ENCODE measurements at regions not wholly inside any gene's neighbourhood (a gene's known extent, or its start where the extent isn't known, plus 50 kb on each side); places are given as distances from the start of the nearest gene placed in this dataset.

DNA sequence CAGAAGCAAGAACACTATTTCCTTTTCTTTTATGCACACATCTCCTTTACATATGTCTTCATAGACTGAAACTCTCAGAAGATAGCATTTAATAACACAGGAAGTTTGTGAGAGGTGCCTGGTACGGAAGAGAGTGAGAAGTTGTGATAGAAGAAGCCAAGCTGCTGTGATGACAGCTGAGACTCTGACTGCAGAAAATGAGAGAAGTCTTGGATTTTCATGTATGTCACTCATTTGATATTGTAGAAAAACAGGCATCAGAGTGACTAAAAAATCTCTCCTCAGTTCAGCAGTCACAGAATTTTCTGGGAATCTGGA lies 154.9 kb upstream of the BMP2 start:
- Mint-ChIP-seq H3K4me3 (no peak overlapping the region), H3K27ac (no peak overlapping the region), H3K27me3 (peaks cover 0 to 6% (median 0%) of the 10 kb centered on the region in 3 donors), H3K4me1 (no peaks in the 10 kb centered on the region), H3K9me3 (peaks cover 0 to 4% (median 0%) of the 10 kb centered on the region in 7 donors), H3K36me3 (no peaks in the 10 kb centered on the region)
- no peak for DNase-seq
- no peak for ATAC-seq (ENCODE audit: low read depth in 2 of 2)

DNA sequence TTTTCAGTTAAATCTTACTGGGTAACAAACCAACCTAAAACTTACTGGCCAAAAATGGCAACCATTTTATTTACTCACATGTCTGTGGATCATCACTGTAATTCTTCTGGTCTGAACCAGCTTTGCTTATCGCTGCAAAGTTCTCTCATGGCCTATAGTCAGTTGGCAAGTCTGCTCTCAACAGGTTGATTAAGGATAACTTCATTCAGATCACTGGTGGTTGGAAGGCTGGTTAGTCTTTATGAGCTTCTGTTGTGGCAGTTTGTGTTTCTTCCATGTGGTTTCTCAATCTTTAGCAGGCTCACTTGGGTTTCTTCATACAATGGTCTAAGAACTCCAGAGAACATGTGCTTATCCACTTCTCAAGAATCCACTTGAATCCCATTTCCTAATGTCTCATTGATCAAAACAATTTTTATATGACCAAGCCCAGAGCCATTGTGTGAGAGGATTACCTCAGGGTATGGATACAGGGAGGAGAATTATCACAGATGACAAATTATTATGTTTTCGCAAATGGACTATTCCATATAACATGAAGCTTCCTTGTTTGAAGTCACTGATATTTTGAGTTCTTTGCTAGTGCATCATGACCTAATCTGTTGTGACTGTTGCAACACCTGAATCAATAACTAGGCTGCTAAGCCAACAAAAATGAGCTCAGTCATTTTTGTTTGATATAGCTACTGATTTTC lies 155.4 kb upstream of the BMP2 start:
- Mint-ChIP-seq H3K27me3 (peaks cover 0 to 6% (median 0%) of the 10 kb centered on the region in 3 donors), H3K36me3 (no peaks in the 10 kb centered on the region), H3K4me3 (no peak overlapping the region), H3K4me1 (no peaks in the 10 kb centered on the region), H3K9me3 (peaks cover 0 to 4% (median 0%) of the 10 kb centered on the region in 7 donors), H3K27ac (no peak overlapping the region)
- DNase-seq (no peak), ATAC-seq (ENCODE audit: low read depth in 2 of 2) (no peak)

DNA sequence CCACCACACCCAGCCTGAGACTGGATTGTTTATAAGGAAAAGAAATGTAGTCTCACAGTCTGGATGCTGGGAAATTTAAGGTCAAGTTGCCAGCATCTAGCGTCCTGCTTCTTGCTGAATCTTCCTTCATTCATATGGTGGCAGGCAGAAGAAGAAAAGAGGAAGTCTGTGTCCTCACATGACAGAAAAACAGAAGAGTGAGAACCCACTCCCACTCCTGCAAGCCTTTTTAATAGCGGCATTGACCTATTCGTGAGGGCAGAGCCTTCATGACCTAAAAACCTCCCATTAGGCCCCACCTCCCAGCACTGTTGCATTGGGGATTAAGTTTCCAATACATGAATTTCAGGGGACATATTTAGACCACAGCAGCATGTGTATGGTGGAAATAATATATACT lies 160.8 kb upstream of the BMP2 start:
- Mint-ChIP-seq H3K36me3 (no peaks in the 10 kb centered on the region), H3K27ac (no peak overlapping the region), H3K27me3 (peaks cover 0 to 2% (median 0%) of the 10 kb centered on the region in 3 donors), H3K4me3 (no peak overlapping the region), H3K4me1 (no peaks in the 10 kb centered on the region), H3K9me3 (peaks cover 0 to 1% (median 0%) of the 10 kb centered on the region in 7 donors)
- ATAC-seq (ENCODE audit: low read depth in 2 of 2) (no peak), DNase-seq (no peak)

DNA sequence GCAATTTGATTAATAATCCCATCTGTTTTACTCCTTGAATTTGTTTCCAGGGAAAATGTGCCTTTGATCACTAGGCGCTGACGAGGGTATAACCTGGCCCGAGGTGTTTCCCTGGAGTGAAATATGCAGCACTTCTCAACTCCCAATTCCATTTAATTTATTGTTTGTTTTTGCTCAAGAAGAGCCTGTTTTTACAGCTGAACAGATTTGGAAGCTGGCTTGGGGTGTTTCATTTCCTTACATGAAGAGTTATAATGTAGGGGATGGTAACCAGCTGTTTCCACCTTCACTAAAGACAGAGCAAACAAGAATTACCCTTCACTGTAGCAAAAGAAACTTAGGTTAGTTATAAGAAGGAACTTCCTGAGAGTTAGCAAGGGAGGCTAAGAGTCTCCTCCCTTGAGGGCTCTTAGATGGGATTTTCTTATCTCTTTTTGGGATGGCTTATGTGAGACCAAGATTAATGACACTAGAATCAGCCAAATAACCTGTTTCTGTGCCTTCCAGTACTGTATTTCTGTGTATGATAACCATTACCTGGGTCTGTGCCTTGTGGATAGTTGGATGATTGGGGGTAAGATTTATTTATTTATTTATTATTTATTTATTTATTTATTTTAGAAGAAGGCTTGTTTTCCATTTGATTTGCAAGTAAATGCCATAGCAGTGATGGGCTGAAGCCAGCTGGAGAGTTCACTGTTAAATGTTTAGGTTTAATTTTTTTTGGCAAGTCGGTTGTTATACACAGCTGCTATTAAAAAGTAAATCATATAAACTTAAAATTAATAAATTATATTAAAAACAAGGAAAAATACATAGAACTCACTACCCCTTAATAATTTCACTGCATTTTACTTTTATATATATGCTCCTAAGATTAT lies 162.2 kb upstream of the BMP2 start:
- H3K4me3 Mint-ChIP-seq: no peak overlapping the region
- no peaks in the 10 kb centered on the region for H3K27me3 Mint-ChIP-seq
- H3K9me3 Mint-ChIP-seq: no peaks in the 10 kb centered on the region
- H3K36me3 Mint-ChIP-seq: no peaks in the 10 kb centered on the region
- no peak overlapping the region for H3K27ac Mint-ChIP-seq
- no peaks in the 10 kb centered on the region for H3K4me1 Mint-ChIP-seq
- DNase-seq (no peak), ATAC-seq (ENCODE audit: low read depth in 2 of 2) (no peak)

DNA sequence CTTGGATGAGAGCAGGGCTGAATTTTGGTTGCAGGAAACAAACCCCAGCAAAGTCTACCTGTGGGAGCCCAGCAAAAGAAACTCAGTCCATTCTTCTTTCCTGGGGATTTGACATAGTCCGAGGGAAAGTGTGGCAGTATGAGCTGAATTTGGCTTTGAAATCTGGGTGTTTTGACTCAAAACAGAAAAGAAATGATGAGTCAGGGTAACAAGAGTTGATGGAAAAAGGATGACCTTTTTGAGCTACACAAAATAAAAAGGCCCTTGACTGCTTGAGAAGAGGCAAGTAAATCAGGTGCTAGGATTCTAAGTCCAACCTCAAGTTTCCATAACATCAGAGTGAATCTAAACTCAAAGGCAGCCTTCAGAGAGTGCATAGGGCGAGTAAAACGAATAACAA lies 163.3 kb upstream of the BMP2 start:
- Mint-ChIP-seq H3K27me3 (no peaks in the 10 kb centered on the region), H3K9me3 (no peaks in the 10 kb centered on the region), H3K27ac (no peak overlapping the region), H3K4me3 (no peak overlapping the region), H3K4me1 (no peaks in the 10 kb centered on the region), H3K36me3 (no peaks in the 10 kb centered on the region)
- ATAC-seq (ENCODE audit: low read depth in 2 of 2) (no peak), DNase-seq (no peak)

DNA sequence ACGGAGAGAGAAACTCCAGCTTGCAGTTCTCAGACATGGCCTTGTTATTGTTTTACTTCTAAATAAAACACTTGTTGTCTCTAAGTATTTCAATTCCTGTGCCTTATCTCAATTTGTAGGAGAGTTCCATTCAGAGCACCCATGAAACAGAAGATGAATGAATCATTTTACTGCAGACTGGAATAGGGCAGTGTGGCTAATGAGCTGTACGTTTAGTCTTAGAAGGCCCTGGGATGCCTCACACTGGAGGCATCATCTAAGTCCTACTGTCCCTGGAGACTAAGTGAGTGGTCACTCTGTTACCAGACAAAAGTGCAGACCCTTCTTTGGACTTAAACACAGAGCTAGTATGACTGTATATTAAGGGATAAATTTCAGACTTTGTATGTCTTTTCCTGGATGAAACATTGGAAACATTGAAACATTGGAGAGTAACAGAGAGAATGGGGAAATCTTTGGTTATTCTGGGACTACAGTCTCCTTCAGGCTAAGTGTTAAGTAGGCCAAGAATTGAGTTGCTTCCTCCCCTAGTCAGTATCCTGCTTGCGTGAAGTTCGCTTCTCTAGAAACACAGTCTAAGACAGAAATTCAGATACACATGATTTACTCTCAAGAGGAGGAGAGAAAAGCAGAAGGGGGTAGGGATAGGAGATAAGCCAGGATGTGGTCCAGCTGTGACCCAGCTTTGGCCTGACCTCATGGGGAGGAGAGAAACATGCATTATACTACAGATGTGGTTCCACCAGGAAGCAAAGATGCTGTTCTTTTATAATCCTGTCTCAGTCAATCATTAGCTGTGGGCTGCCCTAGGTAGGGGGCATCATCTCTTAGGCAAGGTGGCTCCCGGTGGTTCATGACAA lies 167.4 kb upstream of the BMP2 start:
- H3K9me3 Mint-ChIP-seq: no peaks in the 10 kb centered on the region
- no peaks in the 10 kb centered on the region for H3K27me3 Mint-ChIP-seq
- ATAC-seq (ENCODE audit: low read depth in 2 of 2) (no peak), DNase-seq (no peak)
- H3K4me3 Mint-ChIP-seq: no peak overlapping the region
- no peak overlapping the region for H3K27ac Mint-ChIP-seq
- no peaks in the 10 kb centered on the region for H3K36me3 Mint-ChIP-seq
- H3K4me1 Mint-ChIP-seq: no peaks in the 10 kb centered on the region

DNA sequence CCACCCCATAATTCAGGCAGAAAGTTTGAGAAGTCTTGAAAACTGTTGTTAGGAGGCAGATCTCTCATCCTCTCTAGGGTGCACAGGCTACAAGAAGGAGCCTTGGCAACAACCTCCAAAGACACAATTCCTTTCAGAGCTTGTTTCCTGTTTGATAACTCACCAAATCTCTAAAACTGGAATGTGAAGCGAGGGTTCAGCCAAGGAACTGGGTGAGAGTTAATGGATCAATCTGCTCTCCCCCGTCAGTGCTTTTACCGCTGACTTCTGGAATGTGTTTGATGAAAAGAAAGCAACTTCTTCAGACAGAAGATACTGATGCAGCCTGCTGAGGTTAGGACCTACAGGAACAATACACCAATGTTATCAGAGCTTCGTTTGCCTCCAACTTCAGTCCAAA lies 171.8 kb upstream of the BMP2 start:
- no peak for DNase-seq
- no peak for ATAC-seq (ENCODE audit: low read depth in 2 of 2)
- Mint-ChIP-seq H3K4me1 (no peaks in the 10 kb centered on the region), H3K27ac (no peak overlapping the region), H3K36me3 (no peaks in the 10 kb centered on the region), H3K4me3 (no peak overlapping the region), H3K27me3 (peaks cover 0 to 7% (median 0%) of the 10 kb centered on the region in 3 donors), H3K9me3 (no peaks in the 10 kb centered on the region)

DNA sequence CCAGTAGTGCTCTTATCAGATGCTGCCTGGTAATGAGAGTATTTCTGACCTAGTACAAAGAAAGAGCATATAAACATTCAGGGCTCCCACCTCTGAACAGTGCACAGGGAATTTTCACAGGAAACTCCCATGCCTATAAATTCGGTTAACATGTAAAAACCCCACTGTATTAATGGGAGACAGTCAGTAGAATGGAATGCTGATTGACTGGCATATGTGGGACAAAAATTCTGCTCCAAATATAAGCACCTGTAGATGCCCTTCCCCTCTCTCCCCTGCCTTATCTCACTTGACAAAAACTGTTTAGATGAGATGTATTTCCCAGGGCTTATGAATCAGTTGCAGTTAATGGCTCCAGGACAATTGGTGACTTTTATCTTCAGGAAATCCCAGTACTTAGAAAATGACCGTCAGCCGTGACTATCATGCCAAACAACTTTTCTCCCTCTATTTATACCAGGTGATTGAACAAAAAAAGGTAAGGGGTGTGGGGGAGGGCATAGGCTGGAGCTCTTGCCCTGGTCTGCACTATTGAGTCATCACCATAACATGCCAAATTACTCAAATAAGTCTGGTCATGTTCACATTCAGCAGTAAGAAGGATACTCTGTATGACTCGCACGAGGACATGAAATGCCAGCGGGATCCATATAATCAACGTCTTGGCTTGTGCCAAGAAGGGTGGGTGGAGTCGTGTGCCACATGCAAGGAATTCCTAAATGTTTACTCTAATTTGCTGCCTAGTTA lies 176.4 kb upstream of the BMP2 start:
- Mint-ChIP-seq H3K27ac (no peak overlapping the region), H3K27me3 (peaks cover 0 to 8% (median 7%) of the 10 kb centered on the region in 3 donors), H3K9me3 (peaks cover 0 to 2% (median 0%) of the 10 kb centered on the region in 7 donors), H3K4me1 (no peaks in the 10 kb centered on the region), H3K4me3 (no peak overlapping the region), H3K36me3 (no peaks in the 10 kb centered on the region)
- no peak for ATAC-seq (ENCODE audit: low read depth in 2 of 2)
- no peak for DNase-seq

DNA sequence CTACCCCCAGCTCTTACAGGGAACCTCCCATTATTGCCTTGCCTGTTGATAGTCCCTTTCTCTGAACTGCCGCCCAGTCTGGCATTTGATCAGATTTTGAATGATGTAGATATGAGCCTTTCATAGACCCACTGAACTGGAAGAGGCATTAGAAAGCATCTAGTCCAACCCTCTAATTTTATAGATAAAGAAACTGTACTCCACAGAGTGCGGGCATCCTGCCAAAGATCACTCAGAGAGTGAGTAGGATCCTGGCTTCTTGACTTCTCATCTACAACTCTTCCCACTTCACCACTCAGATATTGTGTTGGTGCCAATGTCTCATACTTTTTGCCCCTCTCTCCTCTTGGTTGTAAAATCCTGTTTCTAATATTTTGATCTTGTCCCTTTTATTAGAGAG lies 179.2 kb upstream of the BMP2 start:
- no peaks in the 10 kb centered on the region for H3K36me3 Mint-ChIP-seq
- DNase-seq: no peak

DNA sequence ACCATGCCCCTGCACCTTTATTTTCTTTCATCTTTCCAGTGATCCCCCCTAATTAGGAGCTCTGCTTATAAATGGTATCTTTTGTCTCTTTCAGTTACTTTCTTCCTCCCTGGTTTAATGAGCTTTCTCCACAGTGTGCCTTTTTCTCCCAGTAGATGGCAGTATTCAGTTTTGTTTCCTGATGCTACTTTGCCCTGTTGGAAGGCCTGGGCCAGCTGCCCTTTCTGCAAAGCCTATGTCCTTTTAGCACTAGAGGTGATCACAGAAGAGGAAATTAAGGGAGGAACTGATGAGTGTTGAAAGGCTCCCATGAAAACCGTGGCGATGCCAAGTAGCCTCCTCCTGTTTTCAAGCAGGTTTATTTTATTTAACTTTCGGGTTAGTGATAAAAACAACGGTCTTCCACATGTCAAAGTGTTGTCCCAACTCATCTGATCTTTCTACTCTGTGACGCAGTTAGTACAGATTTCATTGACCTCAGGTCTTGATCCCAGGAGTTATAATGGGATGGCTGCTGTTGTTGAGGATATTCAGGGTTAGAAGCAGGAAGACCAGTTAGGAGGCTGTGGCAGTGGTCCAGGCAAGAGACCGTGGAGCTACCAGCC lies 184.2 kb upstream of the BMP2 start:
- no peaks in the 10 kb centered on the region for H3K4me1 Mint-ChIP-seq
- H3K27me3 Mint-ChIP-seq: peaks cover 0 to 9% (median 6%) of the 10 kb centered on the region in 3 donors
- no peaks in the 10 kb centered on the region for H3K36me3 Mint-ChIP-seq
- DNase-seq (no peak), ATAC-seq (ENCODE audit: low read depth in 2 of 2) (no peak)
- no peak overlapping the region for H3K4me3 Mint-ChIP-seq
- peaks cover 0 to 4% (median 0%) of the 10 kb centered on the region in 7 donors for H3K9me3 Mint-ChIP-seq
- no peak overlapping the region for H3K27ac Mint-ChIP-seq

More for the DNA sequence above, 179.2 kb upstream of the BMP2 start:
- Mint-ChIP-seq H3K9me3 (peaks cover 0 to 2% (median 0%) of the 10 kb centered on the region in 7 donors), H3K27ac (no peak overlapping the region), H3K4me1 (no peaks in the 10 kb centered on the region), H3K27me3 (peaks cover 0 to 8% (median 2%) of the 10 kb centered on the region in 3 donors), H3K4me3 (no peak overlapping the region)
- no peak for ATAC-seq (ENCODE audit: low read depth in 2 of 2)

DNA sequence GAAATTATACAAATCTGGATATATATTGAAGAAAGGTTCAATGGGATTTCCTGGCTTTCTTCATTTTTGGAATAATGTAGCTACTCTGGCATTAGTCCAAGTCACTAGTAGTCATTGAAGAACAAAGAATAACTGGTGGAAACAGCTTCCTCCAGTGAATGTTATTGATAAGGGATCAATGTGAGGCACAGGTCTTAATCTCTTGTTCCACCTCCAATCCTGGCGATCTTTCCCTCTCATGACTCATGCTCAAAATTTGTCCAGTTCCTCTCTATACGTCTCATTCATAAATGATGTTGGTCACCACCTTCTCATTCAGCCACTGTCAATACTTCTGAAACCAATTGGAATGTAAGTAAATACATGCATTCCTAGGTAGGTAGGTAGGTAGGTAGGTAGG lies 185.0 kb upstream of the BMP2 start:
- no peaks in the 10 kb centered on the region for H3K36me3 Mint-ChIP-seq
- H3K4me3 Mint-ChIP-seq: no peak overlapping the region
- H3K27ac Mint-ChIP-seq: no peak overlapping the region
- H3K4me1 Mint-ChIP-seq: no peaks in the 10 kb centered on the region
- DNase-seq (no peak), ATAC-seq (ENCODE audit: low read depth in 2 of 2) (no peak)
- H3K27me3 Mint-ChIP-seq: peaks cover 0 to 9% (median 0%) of the 10 kb centered on the region in 3 donors
- H3K9me3 Mint-ChIP-seq: peaks cover 0 to 4% (median 0%) of the 10 kb centered on the region in 7 donors

DNA sequence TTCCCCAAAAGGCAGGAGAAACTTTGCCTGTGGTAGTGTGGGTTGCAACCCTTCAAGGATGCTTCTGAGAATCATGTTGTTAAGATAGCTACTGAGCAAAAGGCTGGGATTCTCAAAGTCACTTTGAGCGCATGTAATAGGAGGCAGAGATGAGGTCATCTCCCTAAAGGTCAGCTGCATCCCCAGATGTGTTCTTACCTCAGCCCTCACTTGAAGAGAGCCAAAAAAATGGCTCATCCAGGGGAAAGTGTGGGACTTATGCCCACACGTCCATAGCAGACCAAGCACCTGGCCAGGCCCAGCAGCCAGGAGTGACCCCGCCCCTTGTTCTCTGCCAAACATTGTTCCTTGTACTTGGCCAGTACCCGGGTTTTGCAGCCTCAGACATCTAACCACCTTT lies 187.0 kb upstream of the BMP2 start:
- DNase-seq: no peak
- no peak overlapping the region for H3K4me3 Mint-ChIP-seq
- peaks cover 0 to 9% (median 0%) of the 10 kb centered on the region in 3 donors for H3K27me3 Mint-ChIP-seq
- no peaks in the 10 kb centered on the region for H3K4me1 Mint-ChIP-seq
- no peak for ATAC-seq (ENCODE audit: low read depth in 2 of 2)
- H3K27ac Mint-ChIP-seq: no peak overlapping the region
- H3K9me3 Mint-ChIP-seq: peaks cover 0 to 4% (median 0%) of the 10 kb centered on the region in 7 donors
- H3K36me3 Mint-ChIP-seq: no peaks in the 10 kb centered on the region

DNA sequence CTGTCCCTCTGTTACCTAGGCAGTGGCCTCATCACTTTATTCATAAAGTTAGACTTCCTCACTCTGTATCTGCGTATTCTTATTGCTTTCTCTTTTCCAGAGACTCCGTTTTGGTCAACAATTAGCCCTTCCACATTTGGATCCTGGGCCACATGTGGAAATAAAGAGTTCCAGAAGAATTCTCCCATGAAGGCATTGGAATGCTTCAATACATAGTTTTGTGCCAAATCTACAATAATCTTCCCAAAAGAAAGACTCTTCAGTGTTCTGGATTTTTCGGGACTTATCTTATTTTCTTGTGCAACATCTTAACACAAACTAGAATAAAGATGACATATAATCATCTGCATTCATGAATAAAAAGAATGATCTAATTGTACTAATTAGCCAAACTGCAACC lies 187.7 kb upstream of the BMP2 start:
- no peak overlapping the region for H3K4me3 Mint-ChIP-seq
- H3K27me3 Mint-ChIP-seq: peaks cover 0 to 9% (median 0%) of the 10 kb centered on the region in 3 donors
- H3K9me3 Mint-ChIP-seq: peaks cover 0 to 6% (median 0%) of the 10 kb centered on the region in 7 donors
- H3K36me3 Mint-ChIP-seq: no peaks in the 10 kb centered on the region
- DNase-seq (no peak), ATAC-seq (ENCODE audit: low read depth in 2 of 2) (no peak)
- no peaks in the 10 kb centered on the region for H3K4me1 Mint-ChIP-seq
- H3K27ac Mint-ChIP-seq: no peak overlapping the region
